H9 (cell line): ENCODE measurements at regions not wholly inside any gene's neighbourhood (a gene's known extent, or its start where the extent isn't known, plus 50 kb on each side); places are given as distances from the start of the nearest gene placed in this dataset.

Experiments used
- DNase-seq: peaks from one replicate; pipeline ENCODE4 v3.0.0-alpha.2; 2017
- H2AFZ ChIP-seq: one replicate; pipeline ENCODE4 v1.6.1; 2013; ENCODE audit warnings: mild to moderate bottlenecking, low read length, control low read depth, moderate library complexity
- H2AK5ac ChIP-seq: 2 replicates; pipeline ENCODE4 v1.6.1; 2013; ENCODE audit warnings: low read length, control low read depth, mixed read lengths; ENCODE audit not compliant: insufficient read length
- H2BK120ac ChIP-seq: one replicate; pipeline ENCODE4 v1.6.1; 2013; ENCODE audit warnings: low read depth, mild to moderate bottlenecking, low read length, control low read depth, inconsistent platforms; ENCODE audit not compliant: poor library complexity, severe bottlenecking
- H2BK12ac ChIP-seq: 2 replicates; pipeline ENCODE4 v1.6.1; 2013; ENCODE audit warnings: low read length, control low read depth, mixed read lengths, low read depth; ENCODE audit not compliant: insufficient read length
- H2BK15ac ChIP-seq: 2 replicates; pipeline ENCODE4 v1.6.1; 2013; ENCODE audit warnings: low read depth, low read length, control low read depth
- H2BK20ac ChIP-seq: one replicate; pipeline ENCODE4 v1.6.1; 2013; ENCODE audit warnings: low read depth, mild to moderate bottlenecking, low read length, control low read depth, inconsistent platforms; ENCODE audit not compliant: poor library complexity, severe bottlenecking
- H2BK5ac ChIP-seq: 2 replicates; pipeline ENCODE4 v1.6.1; 2013; ENCODE audit warnings: low read length, control low read depth, mixed read lengths; ENCODE audit not compliant: insufficient read length
- H3K14ac ChIP-seq: 2 replicates; pipeline ENCODE4 v1.6.1; 2013; ENCODE audit warnings: low read length, control low read depth; ENCODE audit not compliant: insufficient read depth
- H3K18ac ChIP-seq: 2 replicates; pipeline ENCODE4 v1.6.1; 2013; ENCODE audit warnings: low read depth, mild to moderate bottlenecking, mixed read lengths, low read length, control low read depth; ENCODE audit not compliant: insufficient read length
- H3K23ac ChIP-seq: 2 replicates; pipeline ENCODE4 v1.6.1; 2013; ENCODE audit warnings: low read length, control low read depth, mixed read lengths, low read depth; ENCODE audit not compliant: insufficient read length
- H3K23me2 ChIP-seq: 2 replicates; pipeline ENCODE4 v1.6.1; 2013; ENCODE audit warnings: low read depth, mild to moderate bottlenecking, mixed read lengths, low read length, control low read depth; ENCODE audit not compliant: insufficient read length, poor library complexity, severe bottlenecking
- H3K27ac ChIP-seq: 2 replicates; pipeline ENCODE4 v1.5.1; 2013; ENCODE audit warnings: low read length, control low read depth, mixed read lengths, low read depth; ENCODE audit not compliant: insufficient read length
- H3K27me3 ChIP-seq: 2 replicates; pipeline ENCODE4 v1.6.1; 2013; ENCODE audit warnings: low read length, control low read depth, inconsistent platforms; ENCODE audit not compliant: insufficient read depth
- H3K4ac ChIP-seq: 2 replicates; pipeline ENCODE4 v1.6.1; 2013; ENCODE audit warnings: low read depth, mild to moderate bottlenecking, control low read depth, inconsistent platforms, low read length, moderate library complexity
- H3K4me1 ChIP-seq: 2 replicates; pipeline ENCODE4 v1.6.1; 2013; ENCODE audit warnings: low read length, control low read depth, inconsistent platforms; ENCODE audit not compliant: insufficient read depth
- H3K4me2 ChIP-seq: 2 replicates; pipeline ENCODE4 v1.6.1; 2013; ENCODE audit warnings: low read length, control low read depth, mixed read lengths; ENCODE audit not compliant: insufficient read length, insufficient read depth
- H3K56ac ChIP-seq: 2 replicates; pipeline ENCODE4 v1.6.1; 2013; ENCODE audit warnings: low read depth, mild to moderate bottlenecking, mixed read lengths, low read length, control low read depth; ENCODE audit not compliant: insufficient read length
- H3K79me1 ChIP-seq: 2 replicates; pipeline ENCODE4 v1.6.1; 2013; ENCODE audit warnings: low read depth, mild to moderate bottlenecking, moderate library complexity, low read length, control low read depth, inconsistent platforms; ENCODE audit not compliant: insufficient read depth, poor library complexity, severe bottlenecking
- H3K79me2 ChIP-seq: 2 replicates; pipeline ENCODE4 v1.6.1; 2013; ENCODE audit warnings: low read length, control low read depth, inconsistent platforms; ENCODE audit not compliant: insufficient read depth
- H3K9ac ChIP-seq: 2 replicates; pipeline ENCODE4 v1.6.1; 2013; ENCODE audit warnings: low read length, control low read depth, mixed read lengths; ENCODE audit not compliant: insufficient read length; ENCODE audit errors: extremely low read depth
- H3K9me3 ChIP-seq: one replicate; pipeline ENCODE4 v1.6.1; 2013; ENCODE audit warnings: low read depth, low read length, inconsistent platforms; ENCODE audit not compliant: control insufficient read depth
- H3T11ph ChIP-seq: one replicate; pipeline ENCODE4 v1.6.1; 2013; ENCODE audit warnings: mild to moderate bottlenecking, low read length, control low read depth, inconsistent platforms
- H4K20me1 ChIP-seq: one replicate; pipeline ENCODE4 v1.6.1; 2013; ENCODE audit not compliant: control insufficient read depth, insufficient read length, insufficient read depth
- H4K5ac ChIP-seq: 2 replicates; pipeline ENCODE4 v1.6.1; 2013; ENCODE audit warnings: low read depth, mild to moderate bottlenecking, mixed read lengths, low read length, control low read depth; ENCODE audit not compliant: insufficient read length
- H4K8ac ChIP-seq: replicated peaks from 2 replicates; pipeline ENCODE4 v1.6.1; 2013; ENCODE audit warnings: low read length, control low read depth, mixed read lengths, low read depth; ENCODE audit not compliant: insufficient read length
- H4K91ac ChIP-seq: 2 replicates; pipeline ENCODE4 v1.6.1; 2013; ENCODE audit warnings: low read depth, mild to moderate bottlenecking, moderate library complexity, mixed read lengths, low read length, control low read depth; ENCODE audit not compliant: insufficient read length
- H3K27ac Mint-ChIP-seq, 3 experiments: 2 replicates in 2 of 3; 3 replicates in 1 of 3; pipeline ENCODE4 v1.8.0; 2020 to 2021; ENCODE audit warnings: mixed read lengths in 3 of 3, mild to moderate bottlenecking in 1 of 3, moderate library complexity in 1 of 3
- H3K27me3 Mint-ChIP-seq: 2 replicates; pipeline ENCODE4 v1.8.0; 2021; ENCODE audit warnings: low read depth, mild to moderate bottlenecking, moderate library complexity, mixed read lengths
- H3K36me3 Mint-ChIP-seq, 3 experiments: 2 replicates in 2 of 3; 3 replicates in 1 of 3; pipeline ENCODE4 v1.8.0; 2020 to 2021; ENCODE audit warnings: low read depth in 3 of 3, mixed read lengths in 3 of 3; ENCODE audit not compliant: insufficient read depth in 1 of 3
- H3K4me1 Mint-ChIP-seq, 2 experiments: 2 replicates each; pipeline ENCODE4 v1.8.0; 2020; ENCODE audit warnings: mixed read lengths in 2 of 2
- H3K4me3 Mint-ChIP-seq, 2 experiments: 2 replicates in 1 of 2; 3 replicates in 1 of 2; pipeline ENCODE4 v1.8.0; 2020 to 2021; ENCODE audit warnings: mild to moderate bottlenecking in 2 of 2, mixed read lengths in 2 of 2, moderate library complexity in 1 of 2
- H3K9me3 Mint-ChIP-seq, 2 experiments: 2 replicates in 1 of 2; 3 replicates in 1 of 2; pipeline ENCODE4 v1.8.0; 2020; ENCODE audit warnings: mild to moderate bottlenecking in 2 of 2, mixed read lengths in 2 of 2, moderate library complexity in 1 of 2
- WGBS: extraction: QIAGEN DNeasy Blood & Tissue Kit; methylation state at CpG from one replicate; pipeline ENCODE4 v1.1.7; 2013; ENCODE audit warnings: missing lambda C conversion rate, low lambda C conversion rate, mixed read lengths; ENCODE audit not compliant: insufficient read length; ENCODE audit errors: extremely low coverage; 5-methylcytosine and 5-hydroxymethylcytosine counted together
- TF ChIP-seq, protein P1 (sequence below): fragments of 200-600 bp; sonication (generic); conservative IDR thresholded peaks from 3 replicates; pipeline ENCODE4 v1.8.0; 2021; ENCODE audit warnings: antibody characterized with exemption, mild to moderate bottlenecking

DNA sequence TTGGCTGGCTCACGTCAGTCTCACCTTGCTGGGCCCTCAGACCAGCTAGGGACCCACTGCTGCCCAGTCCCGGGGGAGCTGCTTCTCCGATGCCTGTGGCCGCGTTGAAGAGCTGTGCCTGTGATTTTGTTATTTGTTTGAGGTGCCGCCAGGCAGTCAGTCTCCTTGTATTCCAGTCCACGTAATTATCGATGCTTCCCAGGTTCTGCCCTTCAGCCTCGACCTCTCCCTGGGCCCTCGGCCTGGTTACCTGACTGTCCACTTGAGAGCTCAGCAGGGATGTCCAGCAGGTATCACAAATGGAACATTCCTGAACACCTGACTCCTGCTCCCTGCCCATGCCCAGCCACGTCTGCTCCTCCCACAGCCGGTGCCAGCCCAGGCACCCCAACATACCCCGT lies 195.9 kb upstream of the HS6ST1 start:
- Histone ChIP-seq H3K4ac (no peak overlapping the region), H2AFZ (no peak overlapping the region), H4K5ac (no peak overlapping the region), H3K9me3 (no peaks in the 10 kb centered on the region), H3K27me3 (no peaks in the 10 kb centered on the region), H3K56ac (no peak overlapping the region), H3K18ac (peak overlapping the region; percentile 46), H3K14ac (no peak overlapping the region; the same call in 1 of the 2 replicates), H3K4me1 (no peaks in the 10 kb centered on the region; the same call in 1 of the 2 replicates), H3K79me2 (no peaks in the 10 kb centered on the region), H2BK20ac (no peak overlapping the region), H3T11ph (no peak overlapping the region), H4K20me1 (no peaks in the 10 kb centered on the region), H2BK120ac (no peak overlapping the region), H2BK12ac (no peak overlapping the region), H3K27ac (no peak overlapping the region), H2BK15ac (no peak overlapping the region), H4K91ac (no peak overlapping the region), H3K79me1 (no peaks in the 10 kb centered on the region), H4K8ac (no peak overlapping the region), H3K23ac (no peak overlapping the region), H3K23me2 (peaks cover 3% of the 10 kb centered on the region), H2AK5ac (no peak overlapping the region), H3K4me2 (no peak overlapping the region), H2BK5ac (no peak overlapping the region), H3K9ac (no peak overlapping the region)
- peaks cover 12 to 17% of the 10 kb centered on the region in 2 experiments for H3K4me1 Mint-ChIP-seq
- no CpG with 5 or more reads among the region's 13 CpGs for whole genome bisulfite sequencing
- no peaks in the 10 kb centered on the region for H3K9me3 Mint-ChIP-seq
- no peak overlapping the region for H3K4me3 Mint-ChIP-seq
- H3K36me3 Mint-ChIP-seq: no peaks in the 10 kb centered on the region
- peaks cover 2% of the 10 kb centered on the region; the same call in 1 of the 2 replicates for H3K27me3 Mint-ChIP-seq
- no peak for DNase-seq
- no peak overlapping the region for H3K27ac Mint-ChIP-seq
- TF ChIP-seq, protein P1, sequence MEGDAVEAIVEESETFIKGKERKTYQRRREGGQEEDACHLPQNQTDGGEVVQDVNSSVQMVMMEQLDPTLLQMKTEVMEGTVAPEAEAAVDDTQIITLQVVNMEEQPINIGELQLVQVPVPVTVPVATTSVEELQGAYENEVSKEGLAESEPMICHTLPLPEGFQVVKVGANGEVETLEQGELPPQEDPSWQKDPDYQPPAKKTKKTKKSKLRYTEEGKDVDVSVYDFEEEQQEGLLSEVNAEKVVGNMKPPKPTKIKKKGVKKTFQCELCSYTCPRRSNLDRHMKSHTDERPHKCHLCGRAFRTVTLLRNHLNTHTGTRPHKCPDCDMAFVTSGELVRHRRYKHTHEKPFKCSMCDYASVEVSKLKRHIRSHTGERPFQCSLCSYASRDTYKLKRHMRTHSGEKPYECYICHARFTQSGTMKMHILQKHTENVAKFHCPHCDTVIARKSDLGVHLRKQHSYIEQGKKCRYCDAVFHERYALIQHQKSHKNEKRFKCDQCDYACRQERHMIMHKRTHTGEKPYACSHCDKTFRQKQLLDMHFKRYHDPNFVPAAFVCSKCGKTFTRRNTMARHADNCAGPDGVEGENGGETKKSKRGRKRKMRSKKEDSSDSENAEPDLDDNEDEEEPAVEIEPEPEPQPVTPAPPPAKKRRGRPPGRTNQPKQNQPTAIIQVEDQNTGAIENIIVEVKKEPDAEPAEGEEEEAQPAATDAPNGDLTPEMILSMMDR: no peak
